GM12878 (cell line): ENCODE measurements at regions not wholly inside any gene's neighbourhood (a gene's known extent, or its start where the extent isn't known, plus 50 kb on each side); places are given as distances from the start of the nearest gene placed in this dataset.

Source experiments
- ATAC-seq: fragments of 200-7000 bp; cut with Tn5 transposase; 3 replicates; pipeline ENCODE4 v1.9.1; 2020; ENCODE audit warnings: mild to moderate bottlenecking, moderate library complexity
- BruUV-seq: library from RNA; stranded (reverse); fragments of 400-500 nt; replicated peaks from 2 replicates; lab custom pipeline; 2021; lab: Mats Ljungman, UMichigan
- CTCF ChIA-PET: fragments of 300-600 bp; sonication (Branson Sonifier 250); formaldehyde crosslinking; extraction: SDS; loops from one replicate; lab custom pipeline; 2021; ENCODE audit warnings: inconsistent platforms; lab: Yijun Ruan, JAX
- POLR2A ChIA-PET: fragments of 350-600 bp; formaldehyde crosslinking; extraction: SDS; loops from one replicate; lab custom pipeline; 2021; ENCODE audit warnings: inconsistent platforms; lab: Charles Lee
- RAD21 ChIA-PET: fragments of 300-600 bp; sonication (Branson Sonifier 250); formaldehyde crosslinking; loops from one replicate; lab custom pipeline; 2023; ENCODE audit warnings: antibody characterized with exemption; ENCODE audit not compliant: unreplicated experiment; lab: Charles Lee
- SMC1A ChIA-PET: fragments of 300-600 bp; sonication (Branson Sonifier 250); formaldehyde crosslinking; loops from one replicate; lab custom pipeline; 2023; ENCODE audit not compliant: unreplicated experiment, uncharacterized antibody; lab: Charles Lee
- DNase-seq: peaks from one replicate; pipeline ENCODE4 v3.0.0-alpha.2; 2011; ENCODE audit warnings: low read depth, low spot score
- FAIRE-seq: peaks from 3 replicates; lab custom pipeline; 2011; peaks lifted over from hg19 to GRCh38; lab: Jason Lieb, UNC
- H2AFZ ChIP-seq: 2 replicates; pipeline ENCODE4 v1.6.0; 2011; ENCODE audit warnings: low read depth, low read length, control low read depth; ENCODE audit not compliant: control insufficient read depth
- H3K27ac ChIP-seq: 2 replicates; pipeline ENCODE4 v1.5.1; 2011; ENCODE audit warnings: control low read depth; ENCODE audit not compliant: control insufficient read depth, insufficient read depth
- H3K27me3 ChIP-seq, 2 experiments: replicated peaks in 1 of 2; 2 replicates each; pipeline versions ENCODE4 v1.6.0 to v1.6.1; 2011; ENCODE audit warnings: low read length in 1 of 2; ENCODE audit not compliant: control insufficient read depth in 2 of 2, insufficient read depth in 2 of 2
- H3K36me3 ChIP-seq, 2 experiments: 2 replicates each; pipeline ENCODE4 v1.5.1; 2011; ENCODE audit warnings: low read length in 1 of 2; ENCODE audit not compliant: control insufficient read depth in 2 of 2, insufficient read depth in 2 of 2
- H3K4me1 ChIP-seq: 2 replicates; pipeline ENCODE4 v1.6.1; 2011; ENCODE audit warnings: mild to moderate bottlenecking, low read length, moderate library complexity, mixed read lengths; ENCODE audit not compliant: control insufficient read depth, insufficient read depth
- H3K4me2 ChIP-seq: 2 replicates; pipeline ENCODE4 v1.6.0; 2011; ENCODE audit warnings: control low read depth; ENCODE audit not compliant: control insufficient read depth, insufficient read depth
- H3K4me3 ChIP-seq: fragments of 200-600 bp; sonication (generic); 2 replicates; pipeline ENCODE4 v1.5.1; 2016
- H3K79me2 ChIP-seq: 2 replicates; pipeline ENCODE4 v1.6.0; 2011; ENCODE audit warnings: low read length; ENCODE audit not compliant: control insufficient read depth, insufficient read depth
- H3K9ac ChIP-seq: 2 replicates; pipeline ENCODE4 v1.8.0; 2011; ENCODE audit warnings: low read length, control low read depth, mixed read lengths; ENCODE audit not compliant: control insufficient read depth, insufficient read depth
- H3K9me3 ChIP-seq: replicated peaks from 3 replicates; pipeline ENCODE4 v1.5.1; 2011; ENCODE audit warnings: mild to moderate bottlenecking, low read length; ENCODE audit not compliant: control insufficient read depth, insufficient read depth
- H4K20me1 ChIP-seq: 2 replicates; pipeline ENCODE4 v1.6.0; 2011; ENCODE audit not compliant: control insufficient read depth, insufficient read depth
- ASH2L ChIP-seq: fragments of 300-600, 200-600 bp; sonication (generic); IDR thresholded peaks from 2 replicates; pipeline ENCODE4 v1.6.1; 2017; ENCODE audit warnings: low read depth, mild to moderate bottlenecking, borderline replicate concordance
- EED ChIP-seq: sonication (generic); IDR thresholded peaks from 2 replicates; pipeline ENCODE4 v1.6.1; 2016; ENCODE audit warnings: antibody characterized with exemption, low read depth
- GABPA ChIP-seq: IDR thresholded peaks from 2 replicates; pipeline ENCODE4 v1.6.1; 2014; ENCODE audit warnings: antibody characterized with exemption, low read depth, mild to moderate bottlenecking, inconsistent platforms
- MTA2 ChIP-seq: fragments of 450-650 bp; IDR thresholded peaks from 2 replicates; pipeline ENCODE4 v1.6.1; 2016; ENCODE audit warnings: low read depth, mild to moderate bottlenecking, moderate library complexity
- NFYA ChIP-seq: IDR thresholded peaks from 2 replicates; pipeline ENCODE4 v1.6.1; 2011; ENCODE audit warnings: low read depth, mild to moderate bottlenecking, low read length, improper control_type of control experiment, borderline replicate concordance
- ZBED1 ChIP-seq: IDR thresholded peaks from 2 replicates; pipeline ENCODE4 v1.6.1; 2016; ENCODE audit warnings: borderline replicate concordance
- WGBS: methylation state at CpG from one replicate; pipeline ENCODE4 v1.1.6; 2016; ENCODE audit warnings: low lambda C conversion rate; ENCODE audit not compliant: insufficient replicate concordance, insufficient coverage; ENCODE audit errors: missing lambda C conversion rate; 5-methylcytosine and 5-hydroxymethylcytosine counted together
- in situ Hi-C: fragments of 300-500 bp; cut with MboI; formaldehyde crosslinking; loops from 9 replicates; pipeline ENCODE4 v1.14.3; 2018; ENCODE audit warnings: mixed read lengths
- intact Hi-C: fragments of 100-400 bp; cut with micrococcal nuclease; formaldehyde crosslinking; loops from one replicate; pipeline ENCODE4 v1.14.2; 2022; ENCODE audit not compliant: unreplicated experiment
- TF ChIP-seq, protein P1 (sequence below): fragments of 450-650 bp; conservative IDR thresholded peaks from 2 replicates; pipeline ENCODE4 v1.6.1; 2017; ENCODE audit warnings: mild to moderate bottlenecking, moderate library complexity
- TF ChIP-seq, protein P2 (sequence below): fragments of 450-650 bp; IDR thresholded peaks from 2 replicates; pipeline ENCODE4 v1.6.1; 2017; ENCODE audit warnings: mild to moderate bottlenecking, low read depth, inconsistent platforms; ENCODE audit not compliant: poor library complexity, severe bottlenecking
- TF ChIP-seq, protein P3 (sequence below): fragments of 450-650 bp; IDR thresholded peaks from 2 replicates; pipeline ENCODE4 v1.6.1; 2016; ENCODE audit warnings: mild to moderate bottlenecking

DNA sequence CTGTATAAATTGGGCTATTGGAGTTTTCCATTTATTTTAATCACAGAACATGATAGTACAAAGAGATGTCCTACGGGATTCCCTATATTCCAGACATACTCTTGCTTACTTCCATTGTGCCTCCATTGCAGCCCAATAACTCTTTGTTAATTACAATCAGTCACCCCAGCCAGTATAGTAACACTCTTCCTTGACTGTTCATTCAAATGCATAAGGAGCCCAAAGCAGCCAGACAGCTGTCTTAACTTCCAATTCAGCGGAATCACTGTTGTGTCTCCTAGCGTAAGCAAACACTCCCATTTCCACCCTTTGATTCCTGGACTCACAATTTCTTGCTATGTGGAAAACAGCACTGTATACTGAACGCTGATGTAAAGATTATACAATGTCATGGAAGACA, 942.3 kb downstream of the TAF11L14 start:
- Histone ChIP-seq H3K79me2 (no peaks in the 10 kb centered on the region), H3K36me3 (no peaks in the 10 kb centered on the region), H3K27me3 (no peaks in the 10 kb centered on the region), H3K9me3 (no peaks in the 10 kb centered on the region), H3K4me2 (no peak overlapping the region), H3K9ac (no peak overlapping the region), H3K4me1 (no peaks in the 10 kb centered on the region), H2AFZ (no peak overlapping the region), H3K4me3 (no peak overlapping the region), H4K20me1 (no peaks in the 10 kb centered on the region), H3K27ac (no peak overlapping the region)
- in situ Hi-C loops = no loop called here
- SMC1A ChIA-PET = no interaction called here
- no peak for DNase-seq
- WGBS = 19% methylated on average over 4 of the region's 4 CpGs
- intact Hi-C loops = no loop called here
- POLR2A ChIA-PET = no interaction called here
- RAD21 ChIA-PET = no interaction called here
- BruUV-seq = no TSS peak
- no peak for ATAC-seq
- TF ChIP-seq EED = no peak
- no peak for TF ChIP-seq ASH2L
- no peak for TF ChIP-seq GABPA
- TF ChIP-seq MTA2 = no peak
- TF ChIP-seq, protein P1, sequence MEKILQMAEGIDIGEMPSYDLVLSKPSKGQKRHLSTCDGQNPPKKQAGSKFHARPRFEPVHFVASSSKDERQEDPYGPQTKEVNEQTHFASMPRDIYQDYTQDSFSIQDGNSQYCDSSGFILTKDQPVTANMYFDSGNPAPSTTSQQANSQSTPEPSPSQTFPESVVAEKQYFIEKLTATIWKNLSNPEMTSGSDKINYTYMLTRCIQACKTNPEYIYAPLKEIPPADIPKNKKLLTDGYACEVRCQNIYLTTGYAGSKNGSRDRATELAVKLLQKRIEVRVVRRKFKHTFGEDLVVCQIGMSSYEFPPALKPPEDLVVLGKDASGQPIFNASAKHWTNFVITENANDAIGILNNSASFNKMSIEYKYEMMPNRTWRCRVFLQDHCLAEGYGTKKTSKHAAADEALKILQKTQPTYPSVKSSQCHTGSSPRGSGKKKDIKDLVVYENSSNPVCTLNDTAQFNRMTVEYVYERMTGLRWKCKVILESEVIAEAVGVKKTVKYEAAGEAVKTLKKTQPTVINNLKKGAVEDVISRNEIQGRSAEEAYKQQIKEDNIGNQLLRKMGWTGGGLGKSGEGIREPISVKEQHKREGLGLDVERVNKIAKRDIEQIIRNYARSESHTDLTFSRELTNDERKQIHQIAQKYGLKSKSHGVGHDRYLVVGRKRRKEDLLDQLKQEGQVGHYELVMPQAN = no peak
- no peak for TF ChIP-seq NFYA
- no peak for TF ChIP-seq ZBED1
- no peak for FAIRE-seq
- CTCF ChIA-PET = no interaction called here

DNA sequence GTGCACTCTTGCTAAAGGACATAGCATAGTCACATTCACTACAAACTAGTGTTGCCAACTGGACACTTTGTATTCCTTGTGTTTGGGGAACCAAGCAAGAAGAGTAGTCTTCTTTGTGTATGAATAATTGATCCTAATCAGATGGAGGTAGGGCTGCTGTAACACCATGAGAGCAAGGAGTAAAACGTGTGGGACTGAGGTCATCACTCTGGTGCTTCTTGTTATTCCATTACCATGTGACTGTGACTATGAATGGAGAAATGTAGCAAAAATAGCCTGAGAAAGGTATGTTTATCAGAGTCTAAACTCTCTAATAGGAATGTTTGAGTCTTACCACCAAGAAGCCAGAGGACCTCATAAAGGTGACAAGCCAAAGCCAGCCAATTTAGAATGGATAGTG, 966.9 kb downstream of the TAF11L14 start:
- H3K36me3 ChIP-seq = no peaks in the 10 kb centered on the region
- no TSS peak for BruUV-seq
- FAIRE-seq (no peak), DNase-seq (no peak), ATAC-seq (no peak)
- H4K20me1 ChIP-seq = no peaks in the 10 kb centered on the region
- POLR2A ChIA-PET = no interaction called here
- H3K4me2 ChIP-seq = no peak overlapping the region
- SMC1A ChIA-PET = no interaction called here
- in situ Hi-C loops = no loop called here
- H2AFZ ChIP-seq = no peak overlapping the region
- intact Hi-C loops = no loop called here
- H3K27me3 ChIP-seq = no peaks in the 10 kb centered on the region
- H3K9ac ChIP-seq = no peak overlapping the region
- RAD21 ChIA-PET = no interaction called here
- H3K4me3 ChIP-seq = no peak overlapping the region
- H3K79me2 ChIP-seq = no peaks in the 10 kb centered on the region
- H3K27ac ChIP-seq = no peak overlapping the region
- H3K9me3 ChIP-seq = no peaks in the 10 kb centered on the region
- 0% methylated on average over 1 of the region's 1 CpG for WGBS
- H3K4me1 ChIP-seq = no peaks in the 10 kb centered on the region
- CTCF ChIA-PET = no interaction called here
- TF ChIP-seq, protein P1 = no peak
- TF ChIP-seq, protein P2, sequence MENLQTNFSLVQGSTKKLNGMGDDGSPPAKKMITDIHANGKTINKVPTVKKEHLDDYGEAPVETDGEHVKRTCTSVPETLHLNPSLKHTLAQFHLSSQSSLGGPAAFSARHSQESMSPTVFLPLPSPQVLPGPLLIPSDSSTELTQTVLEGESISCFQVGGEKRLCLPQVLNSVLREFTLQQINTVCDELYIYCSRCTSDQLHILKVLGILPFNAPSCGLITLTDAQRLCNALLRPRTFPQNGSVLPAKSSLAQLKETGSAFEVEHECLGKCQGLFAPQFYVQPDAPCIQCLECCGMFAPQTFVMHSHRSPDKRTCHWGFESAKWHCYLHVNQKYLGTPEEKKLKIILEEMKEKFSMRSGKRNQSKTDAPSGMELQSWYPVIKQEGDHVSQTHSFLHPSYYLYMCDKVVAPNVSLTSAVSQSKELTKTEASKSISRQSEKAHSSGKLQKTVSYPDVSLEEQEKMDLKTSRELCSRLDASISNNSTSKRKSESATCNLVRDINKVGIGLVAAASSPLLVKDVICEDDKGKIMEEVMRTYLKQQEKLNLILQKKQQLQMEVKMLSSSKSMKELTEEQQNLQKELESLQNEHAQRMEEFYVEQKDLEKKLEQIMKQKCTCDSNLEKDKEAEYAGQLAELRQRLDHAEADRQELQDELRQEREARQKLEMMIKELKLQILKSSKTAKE = no peak
- TF ChIP-seq, protein P3, sequence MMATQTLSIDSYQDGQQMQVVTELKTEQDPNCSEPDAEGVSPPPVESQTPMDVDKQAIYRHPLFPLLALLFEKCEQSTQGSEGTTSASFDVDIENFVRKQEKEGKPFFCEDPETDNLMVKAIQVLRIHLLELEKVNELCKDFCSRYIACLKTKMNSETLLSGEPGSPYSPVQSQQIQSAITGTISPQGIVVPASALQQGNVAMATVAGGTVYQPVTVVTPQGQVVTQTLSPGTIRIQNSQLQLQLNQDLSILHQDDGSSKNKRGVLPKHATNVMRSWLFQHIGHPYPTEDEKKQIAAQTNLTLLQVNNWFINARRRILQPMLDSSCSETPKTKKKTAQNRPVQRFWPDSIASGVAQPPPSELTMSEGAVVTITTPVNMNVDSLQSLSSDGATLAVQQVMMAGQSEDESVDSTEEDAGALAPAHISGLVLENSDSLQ = no peak
